Stimulated activated CD4-positive, alpha-beta T cell treated with anti-CD3 and anti-CD28 coated beads, Interleukin-12 subunit alpha, Interleukin-12 subunit beta, amount 100 ng/mL, for 24 hours (primary cell): ENCODE measurements at regions not wholly inside any gene's neighbourhood (a gene's known extent, or its start where the extent isn't known, plus 50 kb on each side); places are given as distances from the start of the nearest gene placed in this dataset.
"Not testable (repeated sequence)": the region's sequence is repeated elsewhere in the genome, so short reads cannot be mapped to it uniquely, and the experiment has no call there.

Source experiments
- DNase-seq, 2 experiments: peaks; one replicate each; pipeline ENCODE4 v3.0.0-alpha.2; 2020; ENCODE audit warnings: low read depth in 2 of 2

- no peak for DNase-seq
Measured at GRCh38 chr17:71830866-71831265, 290.0 kb upstream of the SOX9 start.

- no peak for DNase-seq
Measured at GRCh38 chr17:71842986-71843385, 277.8 kb upstream of the SOX9 start.

GRCh38 chr17:71845337-71845736 is 275.5 kb upstream of the SOX9 start:
- no peak for DNase-seq

GRCh38 chr17:71846561-71847110 is 274.2 kb upstream of the SOX9 start:
- DNase-seq, result no peak

GRCh38 chr17:71849783-71850768 is 270.7 kb upstream of the SOX9 start:
- no peak for DNase-seq

- no peak for DNase-seq
Measured at GRCh38 chr17:71850812-71851211, 270.0 kb upstream of the SOX9 start.

- DNase-seq, result no peak
Measured at GRCh38 chr17:71855010-71855409, 265.8 kb upstream of the SOX9 start.

GRCh38 chr17:71864755-71865154 is 256.1 kb upstream of the SOX9 start:
- no peak for DNase-seq

GRCh38 chr17:71866095-71866494 is 254.7 kb upstream of the SOX9 start:
- DNase-seq, result no peak

- no peak for DNase-seq
Measured at GRCh38 chr17:71869293-71869692, 251.5 kb upstream of the SOX9 start.

GRCh38 chr17:71869841-71870545 is 250.8 kb upstream of the SOX9 start:
- no peak for DNase-seq

GRCh38 chr17:71870546-71870862 is 250.3 kb upstream of the SOX9 start:
- no peak for DNase-seq

- no peak for DNase-seq
Measured at GRCh38 chr17:71872843-71873485, 247.9 kb upstream of the SOX9 start.

- DNase-seq, result not testable (repeated sequence)
Measured at GRCh38 chr17:71874773-71875172, 246.0 kb upstream of the SOX9 start.

- DNase-seq, result no peak
Measured at GRCh38 chr17:71878271-71878670, 242.5 kb upstream of the SOX9 start.

GRCh38 chr17:71878998-71879397 is 241.8 kb upstream of the SOX9 start:
- no peak for DNase-seq

- no peak for DNase-seq
Measured at GRCh38 chr17:71881041-71881440, 239.8 kb upstream of the SOX9 start.

- no peak for DNase-seq
Measured at GRCh38 chr17:71881581-71881980, 239.2 kb upstream of the SOX9 start.

- no peak for DNase-seq
Measured at GRCh38 chr17:71883258-71883657, 237.6 kb upstream of the SOX9 start.

- no peak for DNase-seq
Measured at GRCh38 chr17:71883845-71884244, 237.0 kb upstream of the SOX9 start.

GRCh38 chr17:71885662-71886061 is 235.2 kb upstream of the SOX9 start:
- DNase-seq, result no peak

GRCh38 chr17:71899317-71899716 is 221.5 kb upstream of the SOX9 start:
- DNase-seq, result no peak
